ENCODE measurements at regions not wholly inside any gene's neighbourhood (a gene's known extent, or its start where the extent isn't known, plus 50 kb on each side); places are given as distances from the start of the nearest gene placed in this dataset.

- no peak for TF ChIP-seq CTCF (IDR thresholded peaks at IDR 0.05; ENCODE audit: insufficient read depth, low read length, poor library complexity, severe bottlenecking)
- TF ChIP-seq EZH2phosphoT487 (conservative IDR thresholded peaks at IDR 0.05; ENCODE audit: low read length) = no peak
Observed at GRCh38 chr20:5678777-5679176, 68.0 kb upstream of the GPCPD1 start.

Data from SU-DHL-6 (cell line).